Omental fat pad (tissue), 3 donors: ENCODE measurements at regions not wholly inside any gene's neighbourhood (a gene's known extent, or its start where the extent isn't known, plus 50 kb on each side); places are given as distances from the start of the nearest gene placed in this dataset.

Experiments
- ATAC-seq: fragments of 150-250 bp; one replicate; pipeline ENCODE4 v1.9.1; 2016; ENCODE audit warnings: mild to moderate bottlenecking, moderate library complexity; ENCODE audit not compliant: low FRiP score
- DNase-seq: peaks from one replicate; pipeline ENCODE4 v3.0.0-alpha.2; 2019; ENCODE audit warnings: low spot score
- CTCF ChIP-seq, 3 donors: fragments of 450-650 bp; IDR thresholded peaks; one replicate each; pipeline ENCODE4 v1.5.1; 2016 to 2017; ENCODE audit warnings: antibody characterized with exemption in 3 of 3, mild to moderate bottlenecking in 3 of 3, moderate library complexity in 2 of 3

- DNase-seq (no peak), ATAC-seq (no peak)
- TF ChIP-seq CTCF (IDR thresholded peaks at IDR 0.05), result no peak
Observed at GRCh38 chr2:180716186-180717180, 263.9 kb upstream of the UBE2E3 start.

- no peak for DNase-seq
- no peak for TF ChIP-seq CTCF (IDR thresholded peaks at IDR 0.05)
Observed at GRCh38 chr2:180715044-180715443, 265.4 kb upstream of the UBE2E3 start.

GRCh38 chr2:180709392-180710145, 270.8 kb upstream of the UBE2E3 start:
- ATAC-seq (no peak), DNase-seq (no peak)
- TF ChIP-seq CTCF (IDR thresholded peaks at IDR 0.05), result no peak

More at GRCh38 chr2:180715044-180715443, 265.4 kb upstream of the UBE2E3 start:
- ATAC-seq, result no peak

GRCh38 chr2:180707884-180708205, 272.6 kb upstream of the UBE2E3 start:
- TF ChIP-seq CTCF (IDR thresholded peaks at IDR 0.05), result no peak
- ATAC-seq (no peak), DNase-seq (no peak)

- ATAC-seq (no peak), DNase-seq (no peak)
- no peak for TF ChIP-seq CTCF (IDR thresholded peaks at IDR 0.05)
Observed at GRCh38 chr2:180707175-180707883, 273.1 kb upstream of the UBE2E3 start.

- TF ChIP-seq CTCF (IDR thresholded peaks at IDR 0.05), result no peak
- ATAC-seq (no peak), DNase-seq (no peak)
Observed at GRCh38 chr2:180706694-180707093, 273.7 kb upstream of the UBE2E3 start.
